OCI-LY3 (cell line): ENCODE measurements at regions not wholly inside any gene's neighbourhood (a gene's known extent, or its start where the extent isn't known, plus 50 kb on each side); places are given as distances from the start of the nearest gene placed in this dataset.

Experiments
- CTCF ChIP-seq: fragments of 200-600, 300-600 bp; sonication (generic); IDR thresholded peaks from 2 replicates; pipeline ENCODE4 v1.5.1; 2014; ENCODE audit warnings: antibody characterized with exemption, low read length, low read depth
- EZH2phosphoT487 ChIP-seq: fragments of 200-600 bp; shearing (Covaris generic); IDR thresholded peaks from 2 replicates; pipeline ENCODE4 v1.6.1; 2018; ENCODE audit warnings: antibody characterized with exemption, mixed run types, low read depth

GRCh38 chr14:37663498-37663897 is 68.1 kb downstream of the TTC6 start:
- TF ChIP-seq CTCF (no peak), EZH2phosphoT487 (no peak)
